ENCODE measurements at regions not wholly inside any gene's neighbourhood (a gene's known extent, or its start where the extent isn't known, plus 50 kb on each side); places are given as distances from the start of the nearest gene placed in this dataset.

- TF ChIP-seq FOXM1 (IDR thresholded peaks at IDR 0.05; ENCODE audit: borderline replicate concordance) (no peak), ELF4 (IDR thresholded peaks at IDR 0.05) (no peak), SP1 (IDR thresholded peaks at IDR 0.05) (no peak), PKNOX1 (IDR thresholded peaks at IDR 0.05) (no peak), LEF1 (IDR thresholded peaks at IDR 0.05; ENCODE audit: borderline replicate concordance) (no peak), ZNF384 (IDR thresholded peaks at IDR 0.05) (no peak), ARNT (IDR thresholded peaks at IDR 0.05) (no peak), NFRKB (IDR thresholded peaks at IDR 0.05) (no peak), SUZ12 (IDR thresholded peaks at IDR 0.05) (no peak), FOXA1 (IDR thresholded peaks at IDR 0.05) (no peak), BHLHE40 (IDR thresholded peaks at IDR 0.05; ENCODE audit: borderline replicate concordance) (no peak), HDGF (IDR thresholded peaks at IDR 0.05; ENCODE audit: borderline replicate concordance) (no peak), CTBP1 (IDR thresholded peaks at IDR 0.05; ENCODE audit: borderline replicate concordance) (no peak), FOXK2 (IDR thresholded peaks at IDR 0.05) (no peak)
These were observed 299.6 kb downstream of the TDRD3 start for GRCh38 chr13:60696602-60697001.
